HG02759 (cell line): ENCODE measurements at regions not wholly inside any gene's neighbourhood (a gene's known extent, or its start where the extent isn't known, plus 50 kb on each side); places are given as distances from the start of the nearest gene placed in this dataset.
A peak's percentile ranks its signal among the peaks of the same experiment; 100 is the strongest.
"Not testable (repeated sequence)": the region's sequence is repeated elsewhere in the genome, so short reads cannot be mapped to it uniquely, and the experiment has no call there.

Experiments used
- ATAC-seq: cut with Tn5 transposase; IDR thresholded peaks from one replicate; pipeline ENCODE4 v1.9.1; 2021; ENCODE audit warnings: mild to moderate bottlenecking, moderate library complexity; ENCODE audit not compliant: unreplicated experiment

- ATAC-seq, result not testable (repeated sequence)
Measured at GRCh38 chr4:3380336-3380735, 61.4 kb upstream of the HGFAC start.

- ATAC-seq, result not testable (repeated sequence)
Measured at GRCh38 chr4:3381208-3381607, 60.6 kb upstream of the HGFAC start.

GRCh38 chr4:3382251-3382650, 59.5 kb upstream of the HGFAC start:
- no peak for ATAC-seq

GRCh38 chr4:3384391-3384770, 57.4 kb upstream of the HGFAC start:
- ATAC-seq, result no peak

GRCh38 chr4:3384771-3385710, 56.7 kb upstream of the HGFAC start:
- ATAC-seq, result no peak

- ATAC-seq, result no peak
Measured at GRCh38 chr4:3385711-3386420, 55.9 kb upstream of the HGFAC start.

- ATAC-seq, result no peak
Measured at GRCh38 chr4:3386526-3386925, 55.2 kb upstream of the HGFAC start.

GRCh38 chr4:3387154-3387942, 54.4 kb upstream of the HGFAC start:
- ATAC-seq, result no peak

GRCh38 chr4:3387943-3388361, 53.8 kb upstream of the HGFAC start:
- no peak for ATAC-seq

GRCh38 chr4:3388471-3389232, 53.1 kb upstream of the HGFAC start:
- ATAC-seq, result peak; percentile 67

GRCh38 chr4:3389233-3390215, 52.2 kb upstream of the HGFAC start:
- no peak for ATAC-seq

GRCh38 chr4:3390288-3390811, 51.4 kb upstream of the HGFAC start:
- no peak for ATAC-seq

GRCh38 chr4:3391422-3391821, 50.3 kb upstream of the HGFAC start:
- no peak for ATAC-seq
